ENCODE measurements at regions not wholly inside any gene's neighbourhood (a gene's known extent, or its start where the extent isn't known, plus 50 kb on each side); places are given as distances from the start of the nearest gene placed in this dataset.

DNA sequence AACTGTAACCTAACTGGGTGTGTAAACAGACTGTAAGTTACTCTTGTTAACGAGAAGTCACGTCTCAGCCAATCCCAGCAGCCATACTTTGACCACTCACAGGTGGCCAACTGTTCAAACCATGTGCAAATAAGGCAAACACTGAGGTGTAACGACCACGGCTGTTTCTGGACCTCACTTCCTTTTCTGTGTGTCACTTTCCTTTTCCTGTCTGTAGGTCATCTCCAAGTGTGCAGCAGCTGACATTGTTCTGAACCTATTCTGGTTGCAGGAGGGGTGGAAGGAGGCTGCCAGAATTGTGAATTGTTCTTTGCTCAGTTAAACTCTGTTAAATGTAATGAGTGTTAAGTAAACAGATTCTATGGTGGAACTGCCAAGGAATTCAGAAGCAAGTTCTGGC, 627.4 kb downstream of the KCNJ2 start:
- POLR2A ChIA-PET (ENCODE audit: low non-redundant PET) = no interaction called here
- Histone ChIP-seq H3K4me3 (ENCODE audit: low read depth, low read length, poor library complexity, severe bottlenecking) (no peak overlapping the region), H3K27me3 (replicated peaks; ENCODE audit: insufficient read depth, low read depth, low read length, poor library complexity) (no peaks in the 10 kb centered on the region), H3K36me3 (ENCODE audit: insufficient read depth, low read length, poor library complexity, severe bottlenecking) (no peaks in the 10 kb centered on the region), H3K4me1 (ENCODE audit: insufficient read depth, low read length, poor library complexity, severe bottlenecking) (no peaks in the 10 kb centered on the region), H3K27ac (ENCODE audit: low read depth, low read length, poor library complexity, severe bottlenecking) (no peak overlapping the region), H3K9me3 (ENCODE audit: low read depth, low read length, poor library complexity, severe bottlenecking) (no peaks in the 10 kb centered on the region)
- CTCF ChIA-PET = no interaction called here
- intact Hi-C loops (cut with micrococcal nuclease; ENCODE audit: unreplicated experiment) = no loop called here
- TF ChIP-seq EZH2 (IDR thresholded peaks at IDR 0.05; ENCODE audit: borderline replicate concordance, low read depth, low read length, poor library complexity, severe bottlenecking) (no peak), CTCF (conservative IDR thresholded peaks at IDR 0.05; ENCODE audit: low read depth, low read length) (no peak)
- no TSS peak for BruUV-seq (replicated peaks)
- no peak for DNase-seq (ENCODE audit: low spot score)

GRCh38 chr17:70797166-70797565, 627.8 kb downstream of the KCNJ2 start:
- DNase-seq (ENCODE audit: low spot score) = no peak
- Histone ChIP-seq H3K4me3 (ENCODE audit: low read depth, low read length, poor library complexity, severe bottlenecking) (no peak overlapping the region), H3K4me1 (ENCODE audit: insufficient read depth, low read length, poor library complexity, severe bottlenecking) (no peaks in the 10 kb centered on the region), H3K27ac (ENCODE audit: low read depth, low read length, poor library complexity, severe bottlenecking) (no peak overlapping the region), H3K36me3 (ENCODE audit: insufficient read depth, low read length, poor library complexity, severe bottlenecking) (no peaks in the 10 kb centered on the region), H3K27me3 (replicated peaks; ENCODE audit: insufficient read depth, low read depth, low read length, poor library complexity) (no peaks in the 10 kb centered on the region), H3K9me3 (ENCODE audit: low read depth, low read length, poor library complexity, severe bottlenecking) (no peaks in the 10 kb centered on the region)
- intact Hi-C loops (cut with micrococcal nuclease; ENCODE audit: unreplicated experiment) = no loop called here
- BruUV-seq (replicated peaks) = no TSS peak
- no peak for TF ChIP-seq CTCF (conservative IDR thresholded peaks at IDR 0.05; ENCODE audit: low read depth, low read length)
- no peak for TF ChIP-seq EZH2 (IDR thresholded peaks at IDR 0.05; ENCODE audit: borderline replicate concordance, low read depth, low read length, poor library complexity, severe bottlenecking)
- ChIA-PET POLR2A (ENCODE audit: low non-redundant PET) (no interaction called here), CTCF (no interaction called here)

DNA sequence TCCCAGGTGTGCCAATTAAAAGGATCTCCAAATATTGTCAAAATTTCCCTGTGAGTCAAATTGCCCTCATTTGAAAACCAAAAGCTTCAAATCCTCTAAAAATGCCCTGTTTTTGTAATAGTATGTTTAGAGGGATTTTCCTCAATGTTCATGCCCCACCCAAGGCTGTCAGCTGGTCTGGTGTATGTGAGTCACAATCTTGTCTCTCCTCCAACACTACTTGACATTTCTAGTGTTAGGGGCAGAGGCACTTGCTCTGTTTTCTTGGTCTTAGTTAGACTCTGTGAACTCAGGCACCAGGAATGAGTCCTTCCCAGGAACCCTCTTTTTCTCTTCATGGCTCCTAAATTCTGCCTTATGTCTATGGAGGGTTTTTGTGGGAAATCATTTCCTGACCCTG, 634.8 kb downstream of the KCNJ2 start:
- H3K9me3 ChIP-seq (ENCODE audit: low read depth, low read length, poor library complexity, severe bottlenecking) = no peaks in the 10 kb centered on the region
- BruUV-seq (replicated peaks) = no TSS peak
- H3K4me1 ChIP-seq (ENCODE audit: insufficient read depth, low read length, poor library complexity, severe bottlenecking) = no peaks in the 10 kb centered on the region
- intact Hi-C loops (cut with micrococcal nuclease; ENCODE audit: unreplicated experiment) = no loop called here
- no peak for TF ChIP-seq CTCF (conservative IDR thresholded peaks at IDR 0.05; ENCODE audit: low read depth, low read length)
- TF ChIP-seq EZH2 (IDR thresholded peaks at IDR 0.05; ENCODE audit: borderline replicate concordance, low read depth, low read length, poor library complexity, severe bottlenecking) = no peak
- CTCF ChIA-PET = no interaction called here
- no peaks in the 10 kb centered on the region for H3K36me3 ChIP-seq (ENCODE audit: insufficient read depth, low read length, poor library complexity, severe bottlenecking)
- H3K4me3 ChIP-seq (ENCODE audit: low read depth, low read length, poor library complexity, severe bottlenecking) = no peak overlapping the region
- POLR2A ChIA-PET (ENCODE audit: low non-redundant PET) = no interaction called here
- no peak overlapping the region for H3K27ac ChIP-seq (ENCODE audit: low read depth, low read length, poor library complexity, severe bottlenecking)
- H3K27me3 ChIP-seq (replicated peaks; ENCODE audit: insufficient read depth, low read depth, low read length, poor library complexity) = no peaks in the 10 kb centered on the region
- no peak for DNase-seq (ENCODE audit: low spot score)
